Duodenal mucosa (tissue), 2 donors: ENCODE measurements at regions not wholly inside any gene's neighbourhood (a gene's known extent, or its start where the extent isn't known, plus 50 kb on each side); places are given as distances from the start of the nearest gene placed in this dataset.

ENCODE experiments used
- H3K27ac ChIP-seq: one replicate; pipeline ENCODE4 v1.7.0; 2013; ENCODE audit warnings: low read depth, low read length
- H3K27me3 ChIP-seq, 2 donors: one replicate each; pipeline ENCODE4 v1.7.0; 2013; ENCODE audit warnings: low read length in 2 of 2, control low read depth in 1 of 2; ENCODE audit not compliant: insufficient read depth in 2 of 2, control insufficient read depth in 1 of 2
- H3K36me3 ChIP-seq, 2 donors: one replicate each; pipeline ENCODE4 v1.7.0; 2013; ENCODE audit warnings: low read length in 2 of 2, control low read depth in 1 of 2; ENCODE audit not compliant: insufficient read depth in 2 of 2, control insufficient read depth in 1 of 2
- H3K4me1 ChIP-seq, 2 donors: one replicate each; pipeline ENCODE4 v1.7.0; 2013; ENCODE audit warnings: low read length in 2 of 2, control low read depth in 1 of 2; ENCODE audit not compliant: insufficient read depth in 2 of 2, control insufficient read depth in 1 of 2
- H3K4me3 ChIP-seq, 2 donors: one replicate each; pipeline ENCODE4 v1.7.0; 2013; ENCODE audit warnings: low read length in 2 of 2, low read depth in 1 of 2
- H3K9ac ChIP-seq, 2 donors: one replicate each; pipeline ENCODE4 v1.7.0; 2013; ENCODE audit warnings: low read length in 2 of 2, low read depth in 1 of 2
- H3K9me3 ChIP-seq, 2 donors: one replicate each; pipeline ENCODE4 v1.7.0; 2013; ENCODE audit warnings: low read length in 2 of 2, control low read depth in 1 of 2; ENCODE audit not compliant: control insufficient read depth in 1 of 2

GRCh38 chr6:134560019-134560418 lies 242.1 kb upstream of the SGK1 start:
- Histone ChIP-seq H3K4me3 (no peak overlapping the region), H3K27ac (no peak overlapping the region), H3K36me3 (no peaks in the 10 kb centered on the region), H3K4me1 (no peaks in the 10 kb centered on the region), H3K9ac (no peak overlapping the region), H3K9me3 (no peaks in the 10 kb centered on the region), H3K27me3 (no peaks in the 10 kb centered on the region)

GRCh38 chr6:134557509-134557908 lies 239.6 kb upstream of the SGK1 start:
- Histone ChIP-seq H3K4me3 (no peak overlapping the region), H3K4me1 (no peaks in the 10 kb centered on the region), H3K9ac (no peak overlapping the region), H3K9me3 (no peaks in the 10 kb centered on the region), H3K27me3 (no peaks in the 10 kb centered on the region), H3K27ac (no peak overlapping the region), H3K36me3 (no peaks in the 10 kb centered on the region)

GRCh38 chr6:134555672-134556071 lies 237.8 kb upstream of the SGK1 start:
- H3K27me3 ChIP-seq: no peaks in the 10 kb centered on the region
- no peak overlapping the region for H3K4me3 ChIP-seq
- peaks cover 0 to 6% of the 10 kb centered on the region in 2 donors for H3K4me1 ChIP-seq
- H3K36me3 ChIP-seq: no peaks in the 10 kb centered on the region
- H3K9me3 ChIP-seq: no peaks in the 10 kb centered on the region
- H3K27ac ChIP-seq: no peak overlapping the region
- H3K9ac ChIP-seq: no peak overlapping the region

- Histone ChIP-seq H3K36me3 (no peaks in the 10 kb centered on the region), H3K27me3 (no peaks in the 10 kb centered on the region), H3K27ac (no peak overlapping the region), H3K4me3 (no peak overlapping the region), H3K9ac (no peak overlapping the region), H3K4me1 (peaks cover 0 to 6% of the 10 kb centered on the region in 2 donors), H3K9me3 (no peaks in the 10 kb centered on the region)
These were observed 236.0 kb upstream of the SGK1 start for GRCh38 chr6:134553936-134554335.

GRCh38 chr6:134551245-134551960 lies 233.5 kb upstream of the SGK1 start:
- H3K27me3 ChIP-seq: no peaks in the 10 kb centered on the region
- H3K9ac ChIP-seq: no peak overlapping the region
- no peak overlapping the region for H3K27ac ChIP-seq

GRCh38 chr6:134550604-134551003 lies 232.7 kb upstream of the SGK1 start:
- H3K27ac ChIP-seq: no peak overlapping the region
- no peaks in the 10 kb centered on the region for H3K9me3 ChIP-seq
- no peaks in the 10 kb centered on the region for H3K27me3 ChIP-seq
- no peak overlapping the region for H3K9ac ChIP-seq
- peaks cover 0 to 6% of the 10 kb centered on the region in 2 donors for H3K4me1 ChIP-seq
- H3K4me3 ChIP-seq: no peak overlapping the region
- no peaks in the 10 kb centered on the region for H3K36me3 ChIP-seq

More at GRCh38 chr6:134551245-134551960, 233.5 kb upstream of the SGK1 start:
- Histone ChIP-seq H3K4me3 (no peak overlapping the region), H3K9me3 (no peaks in the 10 kb centered on the region), H3K4me1 (peaks cover 0 to 6% of the 10 kb centered on the region in 2 donors), H3K36me3 (no peaks in the 10 kb centered on the region)

GRCh38 chr6:134549854-134550253 lies 231.9 kb upstream of the SGK1 start:
- H3K9me3 ChIP-seq: no peaks in the 10 kb centered on the region

GRCh38 chr6:134546962-134547645 lies 229.2 kb upstream of the SGK1 start:
- Histone ChIP-seq H3K27ac (no peak overlapping the region), H3K4me3 (no peak overlapping the region), H3K36me3 (no peaks in the 10 kb centered on the region), H3K27me3 (no peaks in the 10 kb centered on the region), H3K4me1 (peaks cover 0 to 6% of the 10 kb centered on the region in 2 donors), H3K9me3 (no peaks in the 10 kb centered on the region), H3K9ac (no peak overlapping the region)

More at GRCh38 chr6:134549854-134550253, 231.9 kb upstream of the SGK1 start:
- Histone ChIP-seq H3K4me1 (peaks cover 0 to 6% of the 10 kb centered on the region in 2 donors), H3K4me3 (no peak overlapping the region), H3K36me3 (no peaks in the 10 kb centered on the region), H3K9ac (no peak overlapping the region), H3K27me3 (no peaks in the 10 kb centered on the region), H3K27ac (no peak overlapping the region)

- no peak overlapping the region for H3K4me3 ChIP-seq
- H3K27me3 ChIP-seq: no peaks in the 10 kb centered on the region
- no peak overlapping the region for H3K27ac ChIP-seq
- H3K36me3 ChIP-seq: no peaks in the 10 kb centered on the region
- H3K9me3 ChIP-seq: no peaks in the 10 kb centered on the region
- H3K9ac ChIP-seq: no peak overlapping the region
- no peaks in the 10 kb centered on the region for H3K4me1 ChIP-seq
These were observed 226.8 kb upstream of the SGK1 start for GRCh38 chr6:134544737-134545136.

- Histone ChIP-seq H3K27ac (no peak overlapping the region), H3K9ac (no peak overlapping the region), H3K27me3 (no peaks in the 10 kb centered on the region), H3K4me3 (no peak overlapping the region), H3K9me3 (no peaks in the 10 kb centered on the region), H3K4me1 (no peaks in the 10 kb centered on the region), H3K36me3 (no peaks in the 10 kb centered on the region)
These were observed 225.2 kb upstream of the SGK1 start for GRCh38 chr6:134543128-134543527.
